MV-4-11 (cell line): ENCODE measurements at regions not wholly inside any gene's neighbourhood (a gene's known extent, or its start where the extent isn't known, plus 50 kb on each side); places are given as distances from the start of the nearest gene placed in this dataset.
"Not testable (repeated sequence)": the region's sequence is repeated elsewhere in the genome, so short reads cannot be mapped to it uniquely, and the experiment has no call there.

Source experiments
- DNase-seq: peaks from one replicate; lab custom pipeline; 2025; lab: John Stamatoyannopoulos, UW

DNA sequence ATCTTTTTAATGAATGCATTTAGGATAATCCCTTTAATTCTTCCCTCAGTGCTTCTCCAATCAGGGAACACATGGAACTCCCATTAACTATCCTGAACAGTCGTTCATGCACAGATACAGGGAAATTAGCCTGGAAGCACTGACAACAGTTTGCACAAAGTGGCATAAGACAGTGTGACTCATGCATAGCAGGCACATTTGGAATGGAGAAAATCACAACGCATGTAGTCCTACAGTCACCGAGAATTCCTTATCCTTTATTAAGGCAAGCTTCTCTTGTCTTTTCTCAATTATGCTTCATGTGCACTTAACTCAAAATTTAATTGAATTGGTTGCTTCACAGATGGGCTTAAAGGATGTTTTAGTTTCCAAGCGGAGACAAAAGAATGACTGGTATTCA is 155.0 kb upstream of the CRBN start:
- DNase-seq: no peak

DNA sequence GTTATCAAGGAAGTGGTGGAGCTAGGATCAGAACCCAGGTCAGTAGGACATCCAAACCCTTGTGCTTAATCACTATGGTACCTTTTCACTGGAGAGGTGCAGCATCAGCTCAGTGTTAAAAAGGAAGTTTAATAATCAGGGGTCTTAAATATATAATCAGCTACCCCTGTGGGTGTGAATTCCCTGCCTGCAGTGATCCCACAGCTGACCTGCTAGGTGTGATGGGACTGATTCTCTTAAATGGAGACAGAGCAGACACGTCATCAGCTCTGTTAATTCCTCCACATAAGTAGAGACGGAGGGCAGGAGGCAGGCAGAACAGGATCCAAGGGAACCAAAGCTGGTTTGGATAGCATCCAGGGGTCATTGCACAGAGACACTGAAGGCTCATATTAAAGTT is 154.1 kb upstream of the CRBN start:
- DNase-seq: no peak

DNA sequence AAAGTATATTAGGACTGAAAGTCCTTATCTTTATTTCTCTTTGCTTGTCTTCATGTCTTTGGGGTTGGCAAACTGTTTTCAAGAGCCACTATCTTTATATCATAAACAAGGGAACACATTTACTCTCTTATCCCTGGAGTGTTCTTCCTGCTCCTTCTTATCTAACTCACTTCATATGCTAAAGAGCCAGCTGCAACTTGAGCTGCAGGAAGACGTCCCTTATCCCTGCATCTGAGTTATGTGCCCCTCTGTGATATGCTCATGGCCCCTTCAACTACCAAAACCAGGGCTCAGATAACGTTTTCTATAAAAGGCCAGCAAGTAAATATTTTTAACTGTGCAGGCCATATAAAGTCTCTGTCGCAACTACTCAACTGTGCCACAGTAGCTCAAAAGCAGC is 137.0 kb upstream of the CRBN start:
- no peak for DNase-seq

DNA sequence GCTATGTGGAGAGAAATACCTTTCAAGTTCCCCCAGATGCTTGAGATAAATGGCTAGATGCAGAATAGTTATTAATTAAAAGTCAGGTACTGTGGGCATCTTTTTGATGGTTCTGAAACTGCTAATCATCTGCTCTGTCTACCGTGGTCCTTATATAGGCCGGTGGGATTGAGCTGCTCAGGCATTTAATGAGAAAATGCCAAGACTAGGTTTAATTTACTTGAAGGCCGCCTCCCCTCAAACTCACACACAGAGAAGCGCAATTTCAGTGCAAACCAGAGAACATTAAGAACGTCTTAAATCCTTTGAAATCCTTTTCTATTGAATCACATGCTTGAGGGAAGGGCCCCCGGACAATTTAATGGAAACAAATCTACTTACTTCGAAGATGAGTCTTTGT is 136.4 kb upstream of the CRBN start:
- no peak for DNase-seq

DNA sequence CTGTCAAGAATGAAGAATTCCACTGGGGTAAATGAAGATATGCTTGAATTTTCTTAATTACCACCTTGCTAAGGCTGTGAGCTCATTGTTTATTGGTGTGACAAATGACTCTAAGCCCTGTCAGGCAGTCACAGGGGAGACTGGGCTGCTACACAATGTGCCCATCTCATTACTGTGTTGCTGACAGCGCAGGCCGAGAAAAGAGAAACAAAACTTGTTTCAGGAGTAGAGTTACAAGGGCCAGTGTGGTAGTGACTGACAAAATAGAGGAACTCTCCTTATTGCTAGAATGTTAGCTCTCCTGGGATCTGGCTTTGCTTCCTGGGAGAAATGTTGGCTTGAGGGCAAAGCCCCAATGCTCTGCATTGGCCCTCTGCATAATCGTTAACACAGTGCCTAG is 130.4 kb upstream of the CRBN start:
- no peak for DNase-seq

DNA sequence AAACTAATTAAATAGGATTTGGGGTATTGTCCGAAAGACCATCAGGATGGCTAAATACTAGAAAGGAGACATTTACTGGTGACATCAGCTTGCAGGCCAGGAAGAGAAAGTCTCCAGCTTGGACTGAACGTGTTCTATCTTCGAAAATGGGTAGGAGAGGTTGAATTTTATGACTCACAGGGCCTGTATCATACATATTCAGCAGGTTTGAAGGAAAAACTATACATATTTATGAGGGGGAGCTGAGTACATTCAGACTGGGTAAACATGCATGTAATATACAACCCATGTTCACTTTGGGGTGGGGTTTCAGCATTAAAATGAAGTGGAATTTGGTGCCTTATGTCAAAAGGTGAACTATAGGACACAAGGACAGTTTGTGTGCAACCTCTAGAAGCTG is 129.3 kb upstream of the CRBN start:
- no peak for DNase-seq

DNA sequence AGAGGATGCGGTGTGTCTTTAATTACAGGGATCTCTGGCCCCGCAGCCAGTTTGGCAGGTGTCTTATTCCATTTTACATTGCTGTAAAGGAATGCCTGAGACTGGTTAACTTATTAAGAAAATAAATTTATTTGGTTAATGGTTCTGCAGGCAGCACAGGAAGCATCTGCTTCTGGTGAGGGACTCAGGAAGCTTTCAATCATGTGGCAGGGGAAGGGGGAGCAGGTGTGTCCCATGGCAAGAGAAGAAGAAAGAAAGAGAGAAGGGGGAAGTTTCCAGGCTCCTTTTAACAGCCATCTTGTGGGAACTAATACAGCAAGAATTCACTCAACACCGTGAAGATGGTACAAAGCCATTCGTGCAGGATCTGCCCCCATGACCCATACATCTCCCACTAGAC is 128.0 kb upstream of the CRBN start:
- DNase-seq: no peak

DNA sequence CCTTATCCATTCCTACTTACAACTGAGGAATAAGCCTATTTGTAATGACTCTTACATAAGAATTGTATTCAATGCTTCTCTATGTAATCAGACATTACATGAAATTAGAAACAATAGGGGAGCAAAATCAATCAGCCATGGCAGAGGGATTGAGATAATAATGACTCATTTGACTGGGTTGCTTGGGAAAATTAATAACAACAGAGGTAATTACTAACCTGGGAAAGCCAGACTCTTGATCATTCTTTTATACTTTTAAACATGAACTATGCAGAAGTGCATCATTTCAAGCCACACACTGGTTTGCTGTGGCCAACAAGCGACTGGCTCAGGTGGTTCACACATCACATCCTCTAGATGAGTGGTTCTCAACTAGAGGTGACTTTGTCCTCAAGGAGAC is 126.3 kb upstream of the CRBN start:
- DNase-seq: no peak

DNA sequence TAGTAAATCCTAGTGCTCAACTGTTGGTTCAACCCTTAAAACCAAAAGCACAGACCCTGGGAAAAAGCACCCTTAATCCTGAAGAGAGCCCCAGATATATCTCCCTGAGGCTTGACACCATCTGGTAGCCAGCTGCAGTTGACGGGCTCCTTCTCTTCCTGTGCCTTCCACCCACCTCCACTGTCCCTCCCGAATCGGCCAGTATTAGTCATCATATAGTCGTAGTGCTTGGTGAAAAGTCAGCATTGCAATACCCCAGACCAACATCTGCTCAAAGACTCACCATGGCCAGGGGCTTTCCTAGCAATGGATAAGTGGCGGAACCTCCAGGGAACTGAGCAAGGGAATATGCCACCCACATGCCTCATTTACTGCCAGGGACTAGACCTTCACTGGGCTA is 125.6 kb upstream of the CRBN start:
- DNase-seq: no peak

DNA sequence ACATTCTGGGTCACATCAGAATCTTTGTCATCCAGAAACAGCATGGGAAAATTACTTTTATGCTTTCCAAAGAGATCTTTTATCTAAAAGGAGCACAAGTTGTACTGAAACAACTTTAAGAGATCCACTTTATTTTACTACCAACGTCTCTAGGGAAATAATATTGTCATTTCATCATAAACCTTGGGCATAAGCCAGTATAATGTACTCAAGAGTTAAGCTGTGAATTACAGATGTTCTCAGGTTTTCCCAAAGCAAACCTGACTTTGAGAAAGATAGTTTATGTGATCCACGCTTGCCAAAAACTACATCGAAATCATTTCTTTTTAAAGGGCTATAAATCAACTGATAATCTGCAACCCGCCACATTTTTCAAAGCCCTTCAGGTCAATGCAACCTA is 124.1 kb upstream of the CRBN start:
- no peak for DNase-seq

DNA sequence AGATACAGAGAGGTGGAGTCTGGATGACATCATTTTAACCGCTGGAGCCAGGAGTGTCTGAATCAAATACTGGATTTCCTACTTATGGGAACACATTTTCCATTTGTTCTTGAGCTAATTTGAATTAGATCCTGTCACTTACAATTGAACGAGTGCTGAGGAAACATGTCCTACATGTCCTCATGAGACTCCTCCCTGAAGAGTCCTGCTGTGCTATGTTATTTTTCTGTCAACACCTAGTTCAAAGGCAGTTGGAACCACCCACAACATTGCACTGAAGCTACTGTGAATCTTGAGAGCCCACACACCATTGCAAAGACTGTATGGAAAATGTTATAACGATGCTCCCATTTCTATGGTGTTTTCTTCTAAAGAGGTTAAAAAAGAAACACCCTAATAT is 123.5 kb upstream of the CRBN start:
- no peak for DNase-seq

DNA sequence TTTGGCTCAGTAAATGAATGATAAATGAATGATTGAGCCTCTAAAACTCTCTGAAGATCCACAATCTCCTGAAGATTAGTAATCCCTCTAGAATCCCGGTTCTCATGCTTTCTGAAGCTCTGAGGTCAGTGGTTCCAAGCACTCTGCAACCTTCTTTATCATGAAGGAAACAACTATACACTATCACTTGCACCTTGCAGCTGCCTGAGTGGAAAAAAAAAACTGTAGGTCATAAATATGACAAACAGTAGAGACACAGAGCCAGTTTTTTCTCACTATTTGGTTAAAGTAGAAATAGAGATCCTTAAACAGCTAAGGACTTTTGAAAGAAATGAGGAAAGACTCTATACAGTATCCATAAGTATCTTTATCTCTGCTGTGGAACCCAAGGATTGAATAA is 122.0 kb upstream of the CRBN start:
- DNase-seq: no peak

DNA sequence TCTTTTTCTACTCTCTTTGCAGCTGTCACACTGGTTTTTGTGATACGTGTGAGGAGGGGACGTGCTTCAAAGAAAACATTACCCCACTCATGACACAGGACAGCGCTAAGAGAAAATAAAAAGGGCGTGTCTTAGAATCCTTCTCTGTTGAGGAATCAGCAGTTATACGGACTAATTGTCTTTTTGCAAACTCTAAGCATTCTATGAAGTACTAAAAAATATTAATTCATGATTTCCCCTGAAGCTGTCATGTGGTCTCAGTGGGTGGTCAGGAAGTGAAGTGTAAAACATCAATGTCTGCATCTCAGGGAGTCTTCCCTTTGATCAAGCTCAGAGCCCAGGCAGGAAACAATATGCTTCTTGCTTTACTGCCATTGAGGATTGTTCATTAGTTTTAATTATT is 117.5 kb upstream of the CRBN start:
- DNase-seq: no peak

DNA sequence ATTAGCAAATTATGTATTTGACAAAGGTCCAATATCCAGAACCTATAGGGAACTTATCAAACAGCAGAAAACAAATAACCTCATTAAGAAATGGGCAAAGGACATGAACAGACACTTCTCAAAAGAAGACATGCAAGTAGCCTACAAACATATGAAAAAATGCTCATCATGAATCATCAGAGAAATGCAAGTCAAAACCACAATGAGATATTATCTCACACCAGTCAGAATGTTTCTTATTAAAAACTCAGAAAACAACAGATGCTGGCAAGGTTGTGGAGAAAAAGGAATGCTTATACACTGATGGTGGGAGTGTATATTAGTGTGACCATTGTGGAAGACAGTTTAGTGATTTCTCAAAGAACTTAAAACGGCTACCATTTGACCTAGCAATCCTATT is 116.1 kb upstream of the CRBN start:
- no peak for DNase-seq

DNA sequence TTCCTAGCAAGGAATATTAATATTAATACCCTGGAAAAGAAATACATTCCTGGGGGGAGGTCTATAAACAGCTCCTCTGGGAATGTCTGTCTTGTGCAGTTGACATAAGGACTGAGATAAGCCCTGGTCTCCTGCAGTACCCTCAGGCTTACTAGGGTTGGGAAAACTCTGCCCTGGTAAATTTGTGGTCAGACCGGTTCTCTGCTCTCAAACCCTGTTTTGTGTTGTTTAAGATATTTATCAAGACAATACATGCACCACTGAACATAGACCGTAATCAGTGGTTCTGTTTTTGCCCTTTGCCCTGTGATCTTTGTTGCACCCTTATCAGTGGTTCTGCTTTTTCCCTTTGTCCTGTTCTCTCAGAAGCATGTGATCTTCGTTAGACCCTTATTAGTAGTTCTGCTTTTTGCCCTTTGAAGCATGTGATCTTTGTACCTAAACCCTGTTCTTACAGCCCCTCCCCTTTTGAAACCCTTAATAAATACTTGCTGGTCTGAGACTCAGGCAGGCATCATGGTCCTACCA is 112.3 kb upstream of the CRBN start:
- not testable (repeated sequence) for DNase-seq

DNA sequence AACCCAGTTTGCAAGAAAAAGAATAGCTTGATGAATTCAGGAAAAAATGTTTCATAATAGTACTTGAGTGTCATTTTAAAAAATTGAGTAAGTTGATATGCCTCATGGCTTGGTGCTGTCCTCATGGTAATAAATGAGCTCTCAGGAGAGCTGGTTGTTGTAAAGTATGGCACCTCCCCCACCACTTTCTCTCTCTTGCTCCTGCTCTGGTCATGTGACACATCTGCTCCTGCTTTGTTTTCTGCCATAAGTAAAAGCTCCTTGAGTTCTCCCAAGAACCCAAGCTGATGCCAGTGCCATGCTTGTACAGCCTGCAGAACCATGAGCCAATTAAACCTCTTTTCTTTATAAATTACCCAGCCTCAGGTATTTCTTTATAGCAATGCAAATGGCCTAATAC is 108.8 kb upstream of the CRBN start:
- no peak for DNase-seq

DNA sequence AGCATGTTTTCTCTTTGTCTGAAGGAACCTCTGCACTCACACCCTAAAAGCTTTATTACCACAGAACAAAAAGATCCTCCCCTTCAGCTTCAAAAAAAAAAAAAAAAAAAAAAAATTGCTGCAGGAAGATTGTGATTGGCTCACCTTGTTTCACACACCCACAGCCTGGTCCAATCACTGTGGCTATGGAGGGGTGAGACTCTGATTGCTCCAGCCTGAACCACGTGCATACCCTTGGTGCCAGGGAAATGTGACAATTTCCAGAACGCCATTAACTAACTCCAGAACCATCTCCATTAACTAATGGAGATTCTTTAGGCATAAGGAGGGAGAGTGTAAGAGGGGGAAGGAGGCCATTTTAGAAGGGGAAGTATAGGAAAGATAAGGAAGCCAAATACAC is 106.5 kb upstream of the CRBN start:
- no peak for DNase-seq

DNA sequence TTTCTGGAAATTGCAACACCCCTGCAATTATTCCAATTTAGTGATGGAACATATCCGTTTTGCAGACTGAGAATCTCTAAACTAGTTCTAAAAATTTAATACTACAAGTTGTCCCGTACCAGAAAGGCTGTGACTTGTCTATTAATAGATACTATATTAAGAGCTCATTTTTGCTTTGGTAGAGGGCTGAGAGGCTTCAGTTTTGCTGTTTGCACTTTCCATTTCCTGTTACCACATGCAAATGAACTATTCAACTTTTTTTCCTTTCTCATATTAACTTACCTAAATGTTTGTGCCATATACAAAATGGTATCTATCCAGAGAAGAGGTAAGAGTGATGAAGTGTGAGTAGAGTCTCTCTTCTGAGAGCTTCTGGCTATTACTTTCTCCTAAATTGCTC is 101.5 kb upstream of the CRBN start:
- DNase-seq: no peak

DNA sequence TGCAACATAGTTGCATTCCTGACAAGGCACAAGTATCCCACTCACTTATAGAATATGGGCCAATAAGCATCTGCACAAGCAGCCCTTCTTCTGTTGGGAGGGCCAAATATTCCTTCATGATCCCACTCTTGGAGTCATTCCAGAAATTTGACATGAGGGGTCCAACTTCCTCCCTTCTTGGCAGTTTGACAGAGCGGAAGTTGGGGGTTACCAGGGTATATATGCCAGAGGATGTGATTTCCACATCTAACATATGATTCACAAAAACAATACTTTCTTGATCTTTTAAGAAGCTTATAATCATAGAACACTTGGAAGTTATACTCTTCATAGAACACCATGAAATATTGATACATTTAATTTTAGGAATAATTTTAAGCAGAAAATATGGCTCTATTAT is 100.9 kb upstream of the CRBN start:
- DNase-seq: no peak

DNA sequence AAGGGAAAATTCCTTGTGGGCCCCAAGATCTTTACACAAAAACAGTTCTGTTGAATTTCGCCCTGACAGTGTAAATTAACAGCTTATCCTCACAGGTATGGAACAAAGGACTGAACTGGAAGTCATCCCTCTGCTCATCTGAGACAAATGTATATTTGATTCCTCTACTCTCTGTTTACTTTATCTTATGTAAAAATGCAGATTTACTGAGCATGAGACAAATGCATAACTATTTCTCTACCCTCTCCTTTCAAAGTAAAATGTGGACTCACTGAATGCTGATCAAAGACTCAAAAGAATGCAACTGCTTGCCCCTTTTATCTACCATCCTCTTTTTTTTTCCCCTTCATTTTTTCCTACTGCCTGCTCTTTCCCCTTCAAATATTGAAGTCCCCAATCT is 98.6 kb upstream of the CRBN start:
- no peak for DNase-seq

DNA sequence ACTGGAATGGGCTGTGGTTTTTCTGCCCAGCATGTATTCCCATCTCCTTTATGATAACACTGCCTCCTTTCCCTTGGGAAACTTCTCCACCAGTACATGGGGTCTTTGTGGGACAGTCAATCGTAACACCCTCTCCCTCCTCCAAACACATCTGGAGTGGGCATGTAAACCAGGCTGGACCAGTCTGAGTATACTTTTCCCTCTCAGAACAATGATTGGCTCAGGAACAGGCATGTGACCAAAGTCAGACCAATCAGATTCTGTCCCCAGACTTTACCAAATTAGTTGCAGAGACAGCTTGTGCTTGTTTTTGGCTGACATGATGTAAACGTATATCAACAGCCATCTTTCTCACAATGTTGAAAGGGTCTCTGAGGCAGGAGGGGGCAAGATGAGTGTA is 97.1 kb upstream of the CRBN start:
- no peak for DNase-seq

DNA sequence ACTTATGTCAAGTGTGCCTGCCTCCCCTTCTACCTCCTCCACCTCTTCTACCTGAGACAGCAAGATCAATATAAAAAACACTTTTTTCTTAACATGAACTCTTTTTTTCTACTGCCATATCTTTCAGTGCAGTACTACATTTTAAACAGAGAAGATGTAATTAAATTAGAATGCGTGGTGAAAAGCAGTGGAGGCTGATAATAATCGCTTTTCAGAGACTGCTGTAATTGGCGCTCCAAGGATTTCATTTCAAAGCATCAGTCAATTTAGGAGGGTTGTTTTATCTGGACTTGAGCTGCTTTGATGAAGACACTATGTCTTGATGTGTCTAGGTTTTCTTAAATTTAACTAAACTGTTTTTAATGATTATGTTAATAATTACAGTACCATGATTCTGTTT is 85.3 kb upstream of the CRBN start:
- no peak for DNase-seq

DNA sequence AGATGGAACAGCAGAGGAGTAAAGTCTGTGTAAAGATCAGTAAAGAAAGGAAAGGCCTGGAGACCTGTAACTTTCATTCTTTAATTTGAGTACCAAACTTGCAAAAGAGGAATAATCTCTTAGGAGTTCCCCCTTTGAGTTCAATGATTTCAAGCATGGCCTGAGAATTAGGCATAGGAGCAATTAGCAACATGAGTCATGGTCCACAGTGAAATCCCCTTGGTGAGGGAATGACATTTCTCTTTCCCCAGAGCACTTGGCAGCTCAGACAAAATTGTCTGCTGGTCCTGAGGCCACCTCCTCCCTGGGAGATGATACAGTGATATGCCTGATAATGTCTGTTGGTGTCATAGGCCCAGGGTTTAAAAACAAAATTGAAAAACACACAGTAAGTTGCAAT is 81.4 kb upstream of the CRBN start:
- DNase-seq: no peak

DNA sequence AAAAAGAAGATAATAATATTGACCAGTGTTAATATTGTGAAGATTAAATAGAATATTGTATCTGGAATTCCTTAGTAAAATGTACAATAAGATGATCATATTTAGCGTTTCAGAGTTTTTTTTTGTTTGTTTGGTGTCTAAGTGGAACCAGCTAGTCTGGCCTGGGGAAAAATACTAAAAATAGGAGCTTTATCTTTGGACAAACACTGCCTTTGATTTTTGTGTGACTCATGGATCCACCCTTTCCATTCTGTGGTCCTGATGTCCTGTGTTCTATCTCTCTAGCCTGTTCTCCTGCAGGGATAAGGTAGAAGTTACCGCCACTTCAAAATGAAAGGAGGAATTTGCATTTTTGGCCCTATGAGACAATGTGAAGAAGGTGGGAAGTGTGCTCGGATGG is 79.7 kb upstream of the CRBN start:
- no peak for DNase-seq

DNA sequence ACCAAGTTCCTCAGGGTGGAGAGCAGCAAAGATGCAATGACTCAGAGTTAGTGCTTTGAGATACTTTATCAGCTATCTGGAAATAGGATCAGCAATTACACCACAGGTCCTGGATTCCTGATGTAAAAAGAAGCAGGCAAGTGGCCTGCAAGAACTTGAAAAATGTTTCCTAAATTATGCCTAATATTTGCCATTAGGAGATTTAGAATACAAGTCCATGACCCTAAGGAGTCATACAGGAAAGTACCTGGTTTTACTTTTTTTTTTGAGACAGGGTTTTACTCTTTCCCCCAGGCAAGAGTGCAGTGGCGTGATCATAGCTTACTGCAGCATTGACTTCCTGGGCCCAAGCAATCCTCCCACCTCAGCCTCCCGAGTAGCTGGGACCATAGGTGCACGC is 78.8 kb upstream of the CRBN start:
- DNase-seq: no peak
